ENCODE measurements at regions not wholly inside any gene's neighbourhood (a gene's known extent, or its start where the extent isn't known, plus 50 kb on each side); places are given as distances from the start of the nearest gene placed in this dataset.

GRCh38 chr16:9275377-9275776 lies 183.9 kb downstream of the HAPSTR1 start:
- H3K27me3 ChIP-seq = no peaks in the 10 kb centered on the region
- no peak overlapping the region for H3K4me3 ChIP-seq
- no peak for DNase-seq
- 69 to 70% methylated on average over 7 of the region's 7 CpGs for WGBS, 2 donors
- intact Hi-C loops (cut with DNase I) = no loop called here
- H3K4me1 ChIP-seq = no peaks in the 10 kb centered on the region
- no peaks in the 10 kb centered on the region for H3K9me3 ChIP-seq
- TF ChIP-seq CTCF (IDR thresholded peaks at IDR 0.05) = no peak
- no peak for TF ChIP-seq POLR2A (IDR thresholded peaks at IDR 0.05)
- no peak for TF ChIP-seq POLR2AphosphoS5 (IDR thresholded peaks at IDR 0.05)
- TF ChIP-seq EP300 (IDR thresholded peaks at IDR 0.05) = no peak
- no peak overlapping the region for H3K27ac ChIP-seq
- no peaks in the 10 kb centered on the region for H3K36me3 ChIP-seq

DNA sequence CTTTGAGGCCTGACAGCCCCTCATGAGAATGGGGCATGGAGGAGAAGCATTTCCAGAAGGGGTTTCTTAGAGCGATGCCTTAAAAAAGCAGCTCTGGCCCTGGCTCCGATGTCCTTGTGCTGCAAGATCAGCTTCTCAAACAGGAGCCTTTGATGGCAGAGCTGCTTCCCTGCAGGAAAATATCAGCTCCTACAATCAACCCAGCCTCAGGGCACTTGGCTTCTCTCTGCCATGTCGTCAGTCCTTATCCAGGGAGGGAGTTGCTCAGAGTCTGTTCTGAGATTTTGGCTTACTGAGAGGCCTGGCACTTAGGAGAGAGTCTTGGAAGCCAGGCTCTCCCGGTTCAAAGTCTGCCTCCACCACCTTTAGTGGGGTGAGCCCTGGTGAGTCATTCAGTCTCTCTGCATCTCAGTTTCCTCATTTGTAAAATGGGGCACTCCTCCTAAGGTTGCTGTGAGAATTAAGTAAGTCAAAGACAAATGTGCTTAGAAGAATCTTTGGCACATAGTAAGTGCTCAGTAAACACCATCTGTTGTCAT lies 184.4 kb downstream of the HAPSTR1 start:
- WGBS, 2 donors = 65 to 73% methylated on average over 4 of the region's 4 CpGs
- no peak for TF ChIP-seq CTCF (IDR thresholded peaks at IDR 0.05)
- no peak for TF ChIP-seq POLR2AphosphoS5 (IDR thresholded peaks at IDR 0.05)
- TF ChIP-seq EP300 (IDR thresholded peaks at IDR 0.05) = no peak
- TF ChIP-seq POLR2A (IDR thresholded peaks at IDR 0.05) = no peak
- no peak overlapping the region for H3K4me3 ChIP-seq
- H3K4me1 ChIP-seq = no peaks in the 10 kb centered on the region
- no peaks in the 10 kb centered on the region for H3K9me3 ChIP-seq
- H3K27ac ChIP-seq = no peak overlapping the region
- H3K36me3 ChIP-seq = no peaks in the 10 kb centered on the region
- intact Hi-C loops (cut with DNase I) = no loop called here
- H3K27me3 ChIP-seq = no peaks in the 10 kb centered on the region
- no peak for DNase-seq

- H3K27ac ChIP-seq = no peak overlapping the region
- WGBS, 2 donors = 74 to 89% methylated on average over 5 of the region's 5 CpGs
- no peak for DNase-seq
- no peaks in the 10 kb centered on the region for H3K36me3 ChIP-seq
- H3K9me3 ChIP-seq = no peaks in the 10 kb centered on the region
- TF ChIP-seq POLR2AphosphoS5 (IDR thresholded peaks at IDR 0.05) (no peak), POLR2A (IDR thresholded peaks at IDR 0.05) (no peak), CTCF (IDR thresholded peaks at IDR 0.05) (no peak), EP300 (IDR thresholded peaks at IDR 0.05) (no peak)
- no peak overlapping the region for H3K4me3 ChIP-seq
- no peaks in the 10 kb centered on the region for H3K27me3 ChIP-seq
- intact Hi-C loops (cut with DNase I) = no loop called here
- no peaks in the 10 kb centered on the region for H3K4me1 ChIP-seq
These were observed 188.0 kb downstream of the HAPSTR1 start for GRCh38 chr16:9279291-9280068.

DNA sequence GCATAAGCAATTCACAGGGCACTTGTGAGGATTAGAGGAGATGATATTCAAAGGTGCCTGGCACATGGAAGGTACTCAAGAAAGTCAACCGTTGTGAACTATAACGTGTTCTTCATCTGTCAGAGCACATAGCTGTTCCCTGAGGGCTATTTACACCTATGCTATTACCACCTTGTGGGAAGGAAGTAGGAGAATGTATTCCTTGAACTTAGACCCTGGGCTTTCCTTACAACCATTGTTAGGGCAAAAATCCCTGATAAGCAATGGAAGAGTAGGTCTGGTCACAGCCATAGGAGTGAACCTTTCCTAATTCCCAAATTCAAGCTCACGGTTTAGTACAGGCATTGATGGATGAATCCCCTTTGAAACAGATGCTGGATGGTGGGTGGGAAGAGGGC lies 188.6 kb downstream of the HAPSTR1 start:
- intact Hi-C loops (cut with DNase I) = no loop called here
- TF ChIP-seq CTCF (IDR thresholded peaks at IDR 0.05) (no peak), POLR2A (IDR thresholded peaks at IDR 0.05) (no peak), POLR2AphosphoS5 (IDR thresholded peaks at IDR 0.05) (no peak), EP300 (IDR thresholded peaks at IDR 0.05) (no peak)
- Histone ChIP-seq H3K36me3 (no peaks in the 10 kb centered on the region), H3K4me1 (no peaks in the 10 kb centered on the region), H3K9me3 (no peaks in the 10 kb centered on the region), H3K4me3 (no peak overlapping the region), H3K27ac (no peak overlapping the region), H3K27me3 (no peaks in the 10 kb centered on the region)
- no peak for DNase-seq
- WGBS, 2 donors = 62 to 78% methylated on average over 3 of the region's 3 CpGs

Measured in sigmoid colon (tissue), 6 donors.